A673 (cell line): ENCODE measurements at regions not wholly inside any gene's neighbourhood (a gene's known extent, or its start where the extent isn't known, plus 50 kb on each side); places are given as distances from the start of the nearest gene placed in this dataset.

Experiments
- EZH2 ChIP-seq: fragments of 200-600 bp; sonication (generic); IDR thresholded peaks from 2 replicates; pipeline ENCODE4 v1.6.1; 2017; ENCODE audit warnings: borderline replicate concordance, low read depth, mild to moderate bottlenecking, mixed read lengths, antibody characterized with exemption, low read length; ENCODE audit not compliant: poor library complexity, severe bottlenecking
- TF ChIP-seq, protein P1 (sequence below): fragments of 300-800, 200-600 bp; sonication (generic); conservative IDR thresholded peaks from 2 replicates; pipeline ENCODE4 v1.5.1; 2017; ENCODE audit warnings: low read depth, mild to moderate bottlenecking, antibody characterized with exemption, low read length, moderate library complexity, mixed read lengths

DNA sequence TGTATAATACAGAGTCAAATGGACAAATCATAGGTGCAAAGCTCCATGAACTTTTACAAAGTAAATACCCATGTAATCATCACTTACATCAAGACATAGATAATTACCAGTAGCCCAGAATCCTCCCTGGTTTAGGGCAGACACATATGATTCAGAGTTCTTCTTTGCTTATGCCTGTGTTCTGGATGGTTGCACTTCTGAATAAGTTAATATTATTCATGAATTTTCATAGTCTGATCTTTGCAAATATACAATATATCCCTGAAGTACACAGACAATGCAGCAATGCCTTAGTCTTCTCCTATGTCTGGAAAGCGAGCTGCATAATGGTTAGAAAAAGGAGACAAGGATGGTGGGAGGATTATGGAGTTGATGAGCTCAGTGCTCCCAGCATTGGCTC is 122.4 kb upstream of the PLXNA2 start:
- TF ChIP-seq, protein P1, sequence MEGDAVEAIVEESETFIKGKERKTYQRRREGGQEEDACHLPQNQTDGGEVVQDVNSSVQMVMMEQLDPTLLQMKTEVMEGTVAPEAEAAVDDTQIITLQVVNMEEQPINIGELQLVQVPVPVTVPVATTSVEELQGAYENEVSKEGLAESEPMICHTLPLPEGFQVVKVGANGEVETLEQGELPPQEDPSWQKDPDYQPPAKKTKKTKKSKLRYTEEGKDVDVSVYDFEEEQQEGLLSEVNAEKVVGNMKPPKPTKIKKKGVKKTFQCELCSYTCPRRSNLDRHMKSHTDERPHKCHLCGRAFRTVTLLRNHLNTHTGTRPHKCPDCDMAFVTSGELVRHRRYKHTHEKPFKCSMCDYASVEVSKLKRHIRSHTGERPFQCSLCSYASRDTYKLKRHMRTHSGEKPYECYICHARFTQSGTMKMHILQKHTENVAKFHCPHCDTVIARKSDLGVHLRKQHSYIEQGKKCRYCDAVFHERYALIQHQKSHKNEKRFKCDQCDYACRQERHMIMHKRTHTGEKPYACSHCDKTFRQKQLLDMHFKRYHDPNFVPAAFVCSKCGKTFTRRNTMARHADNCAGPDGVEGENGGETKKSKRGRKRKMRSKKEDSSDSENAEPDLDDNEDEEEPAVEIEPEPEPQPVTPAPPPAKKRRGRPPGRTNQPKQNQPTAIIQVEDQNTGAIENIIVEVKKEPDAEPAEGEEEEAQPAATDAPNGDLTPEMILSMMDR = no peak
- TF ChIP-seq EZH2 = no peak
